ENCODE measurements at regions not wholly inside any gene's neighbourhood (a gene's known extent, or its start where the extent isn't known, plus 50 kb on each side); places are given as distances from the start of the nearest gene placed in this dataset.

GRCh38 chr10:29914986-29915785 lies 144.2 kb downstream of the JCAD start:
- Histone ChIP-seq H3K23me2 (ENCODE audit: insufficient read length, low read depth, low read length, poor library complexity, severe bottlenecking) (no peaks in the 10 kb centered on the region), H3K79me1 (ENCODE audit: insufficient read depth, low read depth, low read length, poor library complexity, severe bottlenecking) (no peaks in the 10 kb centered on the region), H3K4me1 (ENCODE audit: insufficient read depth, low read length) (no peaks in the 10 kb centered on the region), H3K27me3 (ENCODE audit: insufficient read depth, low read length) (no peaks in the 10 kb centered on the region), H3K14ac (ENCODE audit: insufficient read depth, low read length) (no peak overlapping the region), H3K79me2 (ENCODE audit: insufficient read depth, low read length) (no peaks in the 10 kb centered on the region), H3K56ac (ENCODE audit: insufficient read length, low read depth, low read length) (no peak overlapping the region), H3K18ac (ENCODE audit: insufficient read length, low read depth, low read length) (no peak overlapping the region), H3K4me2 (ENCODE audit: insufficient read depth, insufficient read length, low read length) (no peak overlapping the region), H4K8ac (replicated peaks; ENCODE audit: insufficient read length, low read depth, low read length) (no peak overlapping the region), H2BK120ac (ENCODE audit: low read depth, low read length, poor library complexity, severe bottlenecking) (no peak overlapping the region), H3K9ac (ENCODE audit: extremely low read depth, insufficient read length, low read length) (no peak overlapping the region), H2BK15ac (ENCODE audit: low read depth, low read length) (no peak overlapping the region), H3K27ac (ENCODE audit: insufficient read length, low read depth, low read length) (no peak overlapping the region), H3K9me3 (ENCODE audit: control insufficient read depth, low read depth, low read length) (no peaks in the 10 kb centered on the region), H2BK5ac (ENCODE audit: insufficient read length, low read length) (no peak overlapping the region), H4K91ac (ENCODE audit: insufficient read length, low read depth, low read length) (no peak overlapping the region), H3T11ph (ENCODE audit: low read length) (no peak overlapping the region), H2AK5ac (ENCODE audit: insufficient read length, low read length) (no peak overlapping the region), H3K23ac (ENCODE audit: insufficient read length, low read depth, low read length) (no peak overlapping the region), H4K20me1 (ENCODE audit: control insufficient read depth, insufficient read depth, insufficient read length) (no peaks in the 10 kb centered on the region), H2AFZ (ENCODE audit: low read length) (no peak overlapping the region), H4K5ac (ENCODE audit: insufficient read length, low read depth, low read length) (no peak overlapping the region), H3K4ac (ENCODE audit: low read depth, low read length) (no peak overlapping the region), H2BK20ac (ENCODE audit: low read depth, low read length, poor library complexity, severe bottlenecking) (no peak overlapping the region), H2BK12ac (ENCODE audit: insufficient read length, low read depth, low read length) (no peak overlapping the region)
- no CpG with 5 or more reads among the region's 3 CpGs for WGBS (ENCODE audit: extremely low coverage, insufficient read length, low lambda C conversion rate)
- Mint-ChIP-seq H3K27me3 (ENCODE audit: low read depth) (peaks cover 15% of the 10 kb centered on the region), H3K4me1 (no peaks in the 10 kb centered on the region), H3K27ac (no peak overlapping the region), H3K4me3 (no peak overlapping the region), H3K36me3 (ENCODE audit: insufficient read depth in 1 of 3, low read depth in 3 of 3) (0 out of 7 replicates have a peak, but pooled peaks cover 0 to 4% (median 0%) of the 10 kb centered on the region in 3 experiments), H3K9me3 (peaks cover 5 to 6% of the 10 kb centered on the region in 2 experiments; a peak in 2 of 5 replicates)
- DNase-seq = no peak
- TF ChIP-seq, protein P1, sequence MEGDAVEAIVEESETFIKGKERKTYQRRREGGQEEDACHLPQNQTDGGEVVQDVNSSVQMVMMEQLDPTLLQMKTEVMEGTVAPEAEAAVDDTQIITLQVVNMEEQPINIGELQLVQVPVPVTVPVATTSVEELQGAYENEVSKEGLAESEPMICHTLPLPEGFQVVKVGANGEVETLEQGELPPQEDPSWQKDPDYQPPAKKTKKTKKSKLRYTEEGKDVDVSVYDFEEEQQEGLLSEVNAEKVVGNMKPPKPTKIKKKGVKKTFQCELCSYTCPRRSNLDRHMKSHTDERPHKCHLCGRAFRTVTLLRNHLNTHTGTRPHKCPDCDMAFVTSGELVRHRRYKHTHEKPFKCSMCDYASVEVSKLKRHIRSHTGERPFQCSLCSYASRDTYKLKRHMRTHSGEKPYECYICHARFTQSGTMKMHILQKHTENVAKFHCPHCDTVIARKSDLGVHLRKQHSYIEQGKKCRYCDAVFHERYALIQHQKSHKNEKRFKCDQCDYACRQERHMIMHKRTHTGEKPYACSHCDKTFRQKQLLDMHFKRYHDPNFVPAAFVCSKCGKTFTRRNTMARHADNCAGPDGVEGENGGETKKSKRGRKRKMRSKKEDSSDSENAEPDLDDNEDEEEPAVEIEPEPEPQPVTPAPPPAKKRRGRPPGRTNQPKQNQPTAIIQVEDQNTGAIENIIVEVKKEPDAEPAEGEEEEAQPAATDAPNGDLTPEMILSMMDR (conservative IDR thresholded peaks at IDR 0.05) = no peak
